HG03521 (cell line): ENCODE measurements at regions not wholly inside any gene's neighbourhood (a gene's known extent, or its start where the extent isn't known, plus 50 kb on each side); places are given as distances from the start of the nearest gene placed in this dataset.
"Not testable (repeated sequence)": the region's sequence is repeated elsewhere in the genome, so short reads cannot be mapped to it uniquely, and the experiment has no call there.

Source experiments
- ATAC-seq: cut with Tn5 transposase; IDR thresholded peaks from one replicate; pipeline ENCODE4 v1.9.1; 2021; ENCODE audit warnings: mild to moderate bottlenecking, moderate library complexity; ENCODE audit not compliant: unreplicated experiment

DNA sequence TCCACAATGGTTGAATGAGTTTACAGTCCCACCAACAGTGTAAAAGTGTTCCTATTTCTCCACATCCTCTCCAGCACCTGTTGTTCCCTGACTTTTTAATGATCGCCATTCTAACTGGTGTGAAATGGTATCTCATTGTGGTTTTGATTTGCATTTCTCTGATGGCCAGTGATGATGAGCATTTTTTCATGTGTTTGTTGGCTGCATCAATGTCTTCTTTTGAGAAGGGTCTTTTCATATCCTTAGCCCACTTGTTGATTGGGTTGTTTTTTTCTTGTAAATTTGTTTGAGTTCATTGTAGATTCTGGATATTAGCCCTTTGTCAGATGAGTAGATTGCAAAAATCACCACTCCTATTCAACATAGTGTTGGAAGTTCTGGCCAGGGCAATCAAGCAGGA is 287.6 kb upstream of the RASGRP1 start:
- ATAC-seq, result not testable (repeated sequence)

GRCh38 chr15:38853608-38854007 is 289.0 kb upstream of the RASGRP1 start:
- no peak for ATAC-seq

DNA sequence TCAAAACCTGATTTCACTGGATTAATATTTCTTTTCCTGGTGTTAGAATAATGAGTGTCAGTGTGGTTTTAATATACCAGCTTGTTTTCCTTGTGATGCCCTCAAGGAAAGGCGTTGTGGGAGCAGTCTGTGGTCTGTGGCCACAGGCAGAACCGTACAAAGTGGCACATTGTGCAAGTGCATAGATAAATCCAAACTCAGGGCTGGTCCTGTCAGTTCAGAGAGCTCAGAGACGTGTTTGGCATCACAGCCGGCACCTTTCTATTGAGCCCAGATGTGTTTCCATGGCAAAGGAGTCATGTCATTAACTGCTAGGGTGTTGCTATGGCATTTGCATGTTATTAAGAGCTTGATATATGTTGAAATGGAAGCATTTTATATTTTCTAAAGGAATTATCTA is 289.9 kb upstream of the RASGRP1 start:
- ATAC-seq, result no peak

DNA sequence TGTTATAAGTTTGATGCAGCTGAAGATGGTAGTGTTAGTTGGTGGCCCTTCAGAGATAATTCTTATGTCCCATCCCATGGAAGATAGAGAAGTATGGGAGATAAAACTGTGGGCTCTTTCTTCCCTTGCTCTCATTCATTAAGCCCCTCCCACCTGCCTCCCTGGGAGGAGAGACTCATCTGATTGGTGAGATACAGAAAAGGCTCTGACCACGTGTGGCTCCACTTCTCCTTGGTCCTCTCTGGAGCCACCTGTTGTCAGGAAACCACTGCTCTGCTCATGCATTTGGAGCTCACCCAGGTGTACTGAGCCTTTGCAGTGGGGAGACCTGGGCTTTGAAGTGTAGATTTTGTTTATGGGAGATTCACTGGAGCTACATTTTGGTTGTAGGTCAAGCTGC is 293.2 kb upstream of the RASGRP1 start:
- ATAC-seq, result no peak

GRCh38 chr15:38859574-38859973 is 295.0 kb upstream of the RASGRP1 start:
- no peak for ATAC-seq

DNA sequence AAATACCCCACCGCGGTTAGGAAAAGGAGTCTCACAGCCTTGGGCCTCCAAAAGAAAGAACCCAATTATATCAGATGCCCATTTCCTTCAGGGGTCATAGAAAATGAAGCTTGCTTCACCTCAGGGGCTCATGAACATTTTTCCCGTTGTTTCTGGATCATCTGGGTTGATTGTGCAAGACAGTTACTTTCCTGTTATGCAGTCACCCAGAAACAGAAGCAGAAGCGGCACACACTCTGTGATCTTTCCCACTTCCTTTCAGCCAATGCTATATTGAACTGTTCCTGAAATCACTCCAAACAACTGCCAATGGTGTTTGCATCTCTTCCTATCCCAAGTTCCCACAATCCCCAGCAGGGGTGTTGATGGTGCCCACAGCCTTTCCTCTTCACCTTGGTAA is 295.6 kb upstream of the RASGRP1 start:
- ATAC-seq, result no peak

- no peak for ATAC-seq
These were observed 296.1 kb upstream of the RASGRP1 start for GRCh38 chr15:38860674-38861073.

DNA sequence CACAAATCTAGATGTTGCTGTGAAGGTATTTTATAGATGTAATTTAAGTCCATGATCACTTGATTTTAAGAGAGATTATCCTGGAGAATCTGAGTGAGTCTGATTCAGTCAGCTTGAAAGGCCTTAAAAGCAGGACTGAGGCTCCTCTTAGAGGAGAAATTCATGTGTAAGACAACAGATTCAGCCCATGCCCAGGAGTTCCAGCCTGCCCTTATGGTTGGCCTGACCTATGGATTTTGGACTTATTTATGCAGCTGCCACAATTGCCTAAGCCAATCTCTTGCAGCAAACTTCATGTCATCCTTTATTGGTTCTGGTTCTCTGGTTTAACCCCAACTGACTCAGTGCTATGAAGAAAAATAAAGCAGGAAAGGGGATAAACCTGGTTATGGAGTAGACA is 296.5 kb upstream of the RASGRP1 start:
- no peak for ATAC-seq

- no peak for ATAC-seq
These were observed 297.5 kb upstream of the RASGRP1 start for GRCh38 chr15:38862099-38862498.

DNA sequence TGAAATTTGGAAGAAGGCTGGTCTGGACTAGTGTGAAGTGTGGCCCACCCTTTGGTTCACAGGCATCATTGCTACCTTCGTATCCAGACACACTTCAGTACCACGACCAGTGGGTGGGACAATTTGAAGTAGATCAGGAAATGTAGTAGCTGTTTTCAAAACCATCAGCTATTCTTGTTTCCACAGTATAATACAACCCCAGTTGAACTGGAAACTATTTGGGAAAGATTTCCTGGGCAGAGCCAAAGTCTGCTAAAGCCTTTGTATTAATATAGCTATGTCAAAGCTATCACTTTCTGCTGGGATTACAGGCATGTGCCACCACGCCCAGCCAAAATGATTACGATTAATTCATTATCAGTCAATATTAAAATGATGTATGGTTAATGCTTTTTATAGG is 298.8 kb upstream of the RASGRP1 start:
- no peak for ATAC-seq

GRCh38 chr15:38864122-38864521 is 299.5 kb upstream of the RASGRP1 start:
- ATAC-seq, result no peak

- no peak for ATAC-seq
These were observed 300.4 kb upstream of the RASGRP1 start for GRCh38 chr15:38864827-38865581.

DNA sequence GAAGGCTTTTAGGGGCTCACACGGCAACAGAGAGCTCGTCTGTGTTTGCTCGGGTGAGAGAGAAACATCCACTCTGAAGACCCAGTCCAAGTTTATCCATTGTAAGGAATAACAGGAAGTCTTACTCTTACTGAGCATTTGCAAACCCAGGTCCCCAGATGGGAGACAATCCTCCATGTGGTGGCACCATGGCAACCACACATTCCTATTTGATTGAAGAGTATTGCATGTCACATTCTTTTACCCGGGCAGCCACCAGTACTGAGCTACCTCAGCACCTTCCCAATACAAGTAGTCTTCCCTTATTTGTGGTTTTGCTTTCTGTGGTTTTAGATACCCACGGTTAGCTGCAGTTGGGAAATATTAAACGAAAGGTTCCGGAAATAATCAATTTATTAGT is 302.9 kb upstream of the RASGRP1 start:
- no peak for ATAC-seq

GRCh38 chr15:38868326-38869114 is 303.9 kb upstream of the RASGRP1 start:
- ATAC-seq, result no peak

DNA sequence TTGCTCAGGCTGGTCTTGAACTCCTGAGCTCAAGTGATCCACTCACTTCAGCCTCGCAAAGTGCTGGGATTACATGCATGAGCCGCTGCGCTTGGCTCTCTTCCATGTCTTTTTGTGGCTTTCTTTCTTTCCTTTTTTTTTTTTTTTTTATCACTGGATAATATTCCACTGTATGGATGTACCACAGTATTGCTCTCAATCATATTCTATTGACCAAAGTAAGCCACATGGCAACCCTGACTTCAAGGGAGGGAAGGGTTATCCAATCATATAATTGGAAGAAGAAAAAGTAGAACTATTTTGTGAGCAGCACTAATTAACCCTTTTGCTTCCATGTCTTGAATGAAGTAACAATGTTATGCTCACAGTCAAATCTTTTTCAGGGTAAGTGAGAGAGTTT is 307.0 kb upstream of the RASGRP1 start:
- no peak for ATAC-seq

- no peak for ATAC-seq
These were observed 308.1 kb upstream of the RASGRP1 start for GRCh38 chr15:38872732-38873131.

GRCh38 chr15:38873158-38873557 is 308.5 kb upstream of the RASGRP1 start:
- ATAC-seq, result no peak

GRCh38 chr15:38874464-38874863 is 309.9 kb upstream of the RASGRP1 start:
- ATAC-seq, result no peak

DNA sequence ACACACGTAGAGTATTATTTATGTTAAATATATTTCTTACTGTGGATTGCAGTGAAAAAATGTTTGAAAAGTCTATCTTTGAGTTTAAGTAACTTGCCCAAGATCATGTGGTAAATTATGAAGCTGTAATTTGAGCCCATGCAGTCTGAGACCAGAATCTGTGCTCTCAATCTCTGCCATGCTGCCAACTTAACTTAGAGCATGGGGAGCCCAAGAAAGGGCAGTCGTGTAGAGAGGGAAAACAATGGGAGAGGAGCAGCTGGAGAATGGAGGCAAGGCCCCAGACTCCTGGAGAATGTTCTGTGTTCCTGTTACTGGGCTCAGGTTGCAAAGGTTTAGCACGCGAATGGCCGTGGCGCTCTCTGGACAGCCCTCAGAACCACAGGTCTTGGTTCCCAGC is 311.6 kb upstream of the RASGRP1 start:
- ATAC-seq, result no peak

- ATAC-seq, result no peak
These were observed 312.0 kb upstream of the RASGRP1 start for GRCh38 chr15:38876621-38877020.

- no peak for ATAC-seq
These were observed 312.9 kb upstream of the RASGRP1 start for GRCh38 chr15:38877471-38877870.

GRCh38 chr15:38878026-38878425 is 313.4 kb upstream of the RASGRP1 start:
- no peak for ATAC-seq
